ENCODE measurements at regions not wholly inside any gene's neighbourhood (a gene's known extent, or its start where the extent isn't known, plus 50 kb on each side); places are given as distances from the start of the nearest gene placed in this dataset.

DNA sequence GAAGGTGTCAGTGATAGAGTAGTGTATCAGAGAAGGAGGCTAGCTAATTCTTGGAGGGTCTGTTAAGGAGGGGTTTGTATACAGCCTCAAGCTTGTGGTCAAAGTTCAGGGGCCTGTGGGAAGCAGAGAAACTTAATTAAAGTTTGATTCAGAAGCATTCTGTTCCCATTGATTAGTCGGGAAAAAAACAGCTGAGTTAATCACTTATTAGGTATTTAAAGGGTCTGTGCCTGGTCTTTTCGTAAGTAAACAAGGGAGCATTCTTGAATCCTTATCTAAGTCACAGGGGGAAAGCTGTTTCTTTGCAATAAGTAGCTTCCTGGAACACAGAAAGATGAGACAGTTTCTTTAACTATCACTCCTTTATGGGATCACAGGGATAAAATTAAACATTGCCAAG, 492.1 kb downstream of the PCDH10 start:
- Histone ChIP-seq H3K27me3 (no peaks in the 10 kb centered on the region), H3K4me1 (no peaks in the 10 kb centered on the region), H3K27ac (no peak overlapping the region), H3K9me3 (no peaks in the 10 kb centered on the region), H3K4me3 (no peak overlapping the region), H3K36me3 (no peaks in the 10 kb centered on the region)
- WGBS, 2 donors = 31 to 41% methylated on average over 2 of the region's 2 CpGs
- no peak for DNase-seq
- TF ChIP-seq POLR2A (IDR thresholded peaks at IDR 0.05) = no peak
- TF ChIP-seq, protein P1, sequence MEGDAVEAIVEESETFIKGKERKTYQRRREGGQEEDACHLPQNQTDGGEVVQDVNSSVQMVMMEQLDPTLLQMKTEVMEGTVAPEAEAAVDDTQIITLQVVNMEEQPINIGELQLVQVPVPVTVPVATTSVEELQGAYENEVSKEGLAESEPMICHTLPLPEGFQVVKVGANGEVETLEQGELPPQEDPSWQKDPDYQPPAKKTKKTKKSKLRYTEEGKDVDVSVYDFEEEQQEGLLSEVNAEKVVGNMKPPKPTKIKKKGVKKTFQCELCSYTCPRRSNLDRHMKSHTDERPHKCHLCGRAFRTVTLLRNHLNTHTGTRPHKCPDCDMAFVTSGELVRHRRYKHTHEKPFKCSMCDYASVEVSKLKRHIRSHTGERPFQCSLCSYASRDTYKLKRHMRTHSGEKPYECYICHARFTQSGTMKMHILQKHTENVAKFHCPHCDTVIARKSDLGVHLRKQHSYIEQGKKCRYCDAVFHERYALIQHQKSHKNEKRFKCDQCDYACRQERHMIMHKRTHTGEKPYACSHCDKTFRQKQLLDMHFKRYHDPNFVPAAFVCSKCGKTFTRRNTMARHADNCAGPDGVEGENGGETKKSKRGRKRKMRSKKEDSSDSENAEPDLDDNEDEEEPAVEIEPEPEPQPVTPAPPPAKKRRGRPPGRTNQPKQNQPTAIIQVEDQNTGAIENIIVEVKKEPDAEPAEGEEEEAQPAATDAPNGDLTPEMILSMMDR (IDR thresholded peaks at IDR 0.05) = no peak
- intact Hi-C loops (cut with DNase I) = no loop called here

DNA sequence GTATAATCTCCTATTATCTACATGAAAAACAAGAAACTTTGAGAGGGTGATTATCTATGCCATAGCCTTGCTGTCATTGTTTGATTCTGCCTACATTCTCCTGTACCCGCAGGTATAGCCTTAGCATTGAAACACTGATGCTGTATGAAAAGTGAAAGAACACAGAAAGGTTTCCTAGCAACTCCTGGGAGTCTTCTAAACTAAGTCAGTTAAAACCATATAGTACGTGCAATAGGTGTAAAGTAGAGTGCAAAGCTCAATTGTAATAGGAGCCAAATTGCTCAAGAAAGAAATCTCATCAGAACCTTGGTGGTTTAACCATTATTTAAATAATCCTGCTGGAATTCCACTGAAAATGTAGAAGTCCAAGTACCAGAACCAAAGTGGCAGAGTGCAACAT, 489.7 kb downstream of the PCDH10 start:
- Histone ChIP-seq H3K4me3 (no peak overlapping the region), H3K27ac (no peak overlapping the region), H3K9me3 (peaks cover 0 to 10% (median 3%) of the 10 kb centered on the region in 3 donors), H3K36me3 (no peaks in the 10 kb centered on the region), H3K4me1 (no peaks in the 10 kb centered on the region), H3K27me3 (no peaks in the 10 kb centered on the region)
- TF ChIP-seq POLR2A (IDR thresholded peaks at IDR 0.05) = no peak
- TF ChIP-seq, protein P1 (IDR thresholded peaks at IDR 0.05) = no peak
- DNase-seq = no peak
- WGBS, 2 donors = 29 to 49% methylated on average over 2 of the region's 2 CpGs
- intact Hi-C loops (cut with DNase I) = no loop called here

DNA sequence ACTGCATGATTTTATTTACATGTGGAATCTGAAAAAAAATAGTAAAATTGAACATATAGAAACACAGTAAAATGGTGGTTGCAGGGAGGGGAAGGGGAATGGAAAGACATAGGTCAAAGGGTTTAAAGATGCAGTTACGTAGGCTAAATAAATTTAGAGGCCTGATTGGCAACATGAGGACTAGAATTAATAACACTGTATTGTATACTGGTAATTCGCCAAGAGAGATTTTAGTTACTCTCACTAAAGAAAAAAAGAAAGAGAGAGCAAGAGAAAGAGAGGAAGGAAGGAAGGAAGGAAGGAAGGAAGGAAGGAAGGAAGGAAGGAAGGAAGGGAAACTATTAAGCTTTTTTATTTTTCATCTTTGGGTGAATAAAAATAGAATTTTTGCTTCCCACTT, 488.1 kb downstream of the PCDH10 start:
- TF ChIP-seq POLR2A (IDR thresholded peaks at IDR 0.05) = no peak
- TF ChIP-seq, protein P1 (IDR thresholded peaks at IDR 0.05) = no peak
- WGBS, 2 donors = 73 to 89% methylated on average over 2 of the region's 2 CpGs
- intact Hi-C loops (cut with DNase I) = no loop called here
- Histone ChIP-seq H3K27ac (no peak overlapping the region), H3K4me3 (no peak overlapping the region), H3K27me3 (no peaks in the 10 kb centered on the region), H3K4me1 (no peaks in the 10 kb centered on the region), H3K9me3 (peaks cover 0 to 10% (median 3%) of the 10 kb centered on the region in 3 donors), H3K36me3 (no peaks in the 10 kb centered on the region)
- DNase-seq = no peak

DNA sequence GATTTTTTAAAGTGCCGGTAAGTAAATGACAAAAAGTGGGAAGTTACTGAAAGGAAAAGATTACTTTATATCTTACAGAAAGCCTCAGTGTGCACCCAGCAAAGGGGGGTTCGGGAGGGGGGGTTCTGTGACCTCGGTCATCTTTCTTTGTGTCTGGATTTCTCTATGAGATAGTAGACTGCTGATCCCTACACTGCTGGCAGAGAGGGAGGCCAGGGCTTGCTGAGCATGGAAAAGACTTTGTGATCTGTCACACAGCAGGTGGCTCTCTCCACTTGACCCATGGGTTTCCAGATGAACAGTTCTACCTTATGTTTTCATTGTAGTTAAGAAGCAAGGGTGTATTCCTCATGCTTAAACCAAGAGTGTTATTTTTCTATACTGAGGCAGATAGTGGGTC, 475.6 kb downstream of the PCDH10 start:
- intact Hi-C loops (cut with DNase I) = no loop called here
- TF ChIP-seq, protein P1 (IDR thresholded peaks at IDR 0.05) = no peak
- no peak for TF ChIP-seq POLR2A (IDR thresholded peaks at IDR 0.05)
- H3K4me1 ChIP-seq = no peaks in the 10 kb centered on the region
- H3K36me3 ChIP-seq = no peaks in the 10 kb centered on the region
- no peaks in the 10 kb centered on the region for H3K9me3 ChIP-seq
- H3K4me3 ChIP-seq = no peak overlapping the region
- H3K27ac ChIP-seq = no peak overlapping the region
- DNase-seq = no peak
- H3K27me3 ChIP-seq = no peaks in the 10 kb centered on the region
- 16 to 20% methylated on average over 3 of the region's 3 CpGs for WGBS, 2 donors

DNA sequence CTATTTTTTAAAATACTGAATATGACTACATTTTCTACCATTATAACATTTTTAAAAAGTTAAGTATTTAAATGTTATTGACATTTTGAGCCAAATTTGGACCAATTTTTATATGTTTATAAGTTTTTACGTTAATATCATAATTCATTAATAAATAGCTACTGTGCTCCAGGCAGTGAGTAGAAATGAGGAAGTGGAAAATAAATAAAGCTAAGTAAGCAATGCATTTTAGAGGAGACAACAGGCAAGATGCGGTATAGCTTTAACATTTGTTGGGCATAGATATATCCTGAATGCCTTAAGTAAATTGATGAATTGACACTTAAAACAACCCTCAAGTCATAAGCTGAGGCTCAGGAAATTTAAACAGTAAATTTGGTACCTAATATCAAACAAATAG, 474.8 kb downstream of the PCDH10 start:
- intact Hi-C loops (cut with DNase I) = no loop called here
- H3K36me3 ChIP-seq = no peaks in the 10 kb centered on the region
- no peak for TF ChIP-seq POLR2A (IDR thresholded peaks at IDR 0.05)
- TF ChIP-seq, protein P1 (IDR thresholded peaks at IDR 0.05) = no peak
- no peaks in the 10 kb centered on the region for H3K27me3 ChIP-seq
- WGBS, 2 donors = 64 to 68% methylated on average over 2 of the region's 2 CpGs
- no peak for DNase-seq
- H3K4me3 ChIP-seq = no peak overlapping the region
- H3K4me1 ChIP-seq = no peaks in the 10 kb centered on the region
- H3K27ac ChIP-seq = no peak overlapping the region
- H3K9me3 ChIP-seq = no peaks in the 10 kb centered on the region
